ENCODE measurements at regions not wholly inside any gene's neighbourhood (a gene's known extent, or its start where the extent isn't known, plus 50 kb on each side); places are given as distances from the start of the nearest gene placed in this dataset.

- no peaks in the 10 kb centered on the region for H3K79me1 ChIP-seq (ENCODE audit: low read depth in 1 of 2, low read length in 2 of 2)
- H2AK9ac ChIP-seq (replicated peaks; ENCODE audit: low read depth, low read length, poor library complexity) = no peak overlapping the region
- dilution Hi-C loops (cut with HindIII; ENCODE audit: low sequenced_read_pairs, unreplicated experiment) = no loop called here
- no peak overlapping the region for H3K9ac ChIP-seq (ENCODE audit: low read depth, low read length)
- no peak overlapping the region for H3K23ac ChIP-seq (ENCODE audit: low read depth, low read length)
- H3K4me2 ChIP-seq (ENCODE audit: low read depth, low read length) = no peak overlapping the region
- H3K4me3 ChIP-seq (ENCODE audit: insufficient read depth, low read depth, low read length) = no peak overlapping the region
- no CpG with 5 or more reads among the region's 3 CpGs for WGBS, 2 experiments (ENCODE audit: extremely low coverage in 2 of 2, insufficient read length in 1 of 2)
- no peak overlapping the region for H3K27ac ChIP-seq (ENCODE audit: insufficient read depth, low read length)
- no peaks in the 10 kb centered on the region for H4K20me1 ChIP-seq (ENCODE audit: insufficient read depth, low read length)
- intact Hi-C loops (cut with micrococcal nuclease) = no loop called here
- H3K4me1 ChIP-seq (ENCODE audit: control insufficient read depth, insufficient read depth, low read length) = no peaks in the 10 kb centered on the region
- no peak overlapping the region for H2AK5ac ChIP-seq (ENCODE audit: low read depth, low read length)
- H3K18ac ChIP-seq (ENCODE audit: low read depth, low read length) = no peak overlapping the region
- H3K56ac ChIP-seq (ENCODE audit: extremely low read depth, insufficient read depth, low read length) = no peak overlapping the region
- H4K8ac ChIP-seq (ENCODE audit: low read depth in 2 of 2, low read length in 2 of 2) = no peak overlapping the region
- H3K4ac ChIP-seq (ENCODE audit: low read depth, low read length) = no peak overlapping the region
- no peak overlapping the region for H2BK20ac ChIP-seq (ENCODE audit: low read depth, low read length)
- H2BK120ac ChIP-seq (ENCODE audit: low read depth, low read length) = no peak overlapping the region
- in situ Hi-C loops (cut with MboI; ENCODE audit: low sequenced_read_pairs) = no loop called here
- BruUV-seq (replicated peaks) = no TSS peak
- ChIA-PET CTCF (no interaction called here), POLR2A (ENCODE audit: unreplicated experiment) (no interaction called here)
- no peak for TF ChIP-seq MAZ (IDR thresholded peaks at IDR 0.05; ENCODE audit: borderline replicate concordance, low read depth, low read length)
- no peak for TF ChIP-seq RAD21 (IDR thresholded peaks at IDR 0.05; ENCODE audit: low read length)
- no peak for TF ChIP-seq BHLHE40 (IDR thresholded peaks at IDR 0.05; ENCODE audit: low read depth, low read length)
- no peak for TF ChIP-seq USF2 (IDR thresholded peaks at IDR 0.05; ENCODE audit: low read depth, low read length)
- no peak for TF ChIP-seq POLR2A (IDR thresholded peaks at IDR 0.05; ENCODE audit: low read depth, low read length)
- TF ChIP-seq MXI1 (IDR thresholded peaks at IDR 0.05; ENCODE audit: borderline replicate concordance, low read depth, low read length) = no peak
- TF ChIP-seq SMC3 (IDR thresholded peaks at IDR 0.05; ENCODE audit: low read depth, low read length) = no peak
- no peak for TF ChIP-seq CHD1 (IDR thresholded peaks at IDR 0.05; ENCODE audit: low read depth, low read length)
- TF ChIP-seq RCOR1 (IDR thresholded peaks at IDR 0.05; ENCODE audit: insufficient replicate concordance, low read length) = no peak
- TF ChIP-seq NFE2L2 (IDR thresholded peaks at IDR 0.05; ENCODE audit: low read depth, low read length) = no peak
- no peak for TF ChIP-seq MAFK (IDR thresholded peaks at IDR 0.05; ENCODE audit: low read depth, low read length)
- no peak for TF ChIP-seq ELK1 (IDR thresholded peaks at IDR 0.05; ENCODE audit: borderline replicate concordance, low read depth, low read length)
- TF ChIP-seq RFX5 (IDR thresholded peaks at IDR 0.05; ENCODE audit: low read depth, low read length) = no peak
- H3K27me3 ChIP-seq (ENCODE audit: control insufficient read depth, insufficient read depth, low read length) = no peaks in the 10 kb centered on the region
- no peaks in the 10 kb centered on the region for H3K9me1 ChIP-seq (ENCODE audit: insufficient read depth, low read length)
- H2BK5ac ChIP-seq (ENCODE audit: low read depth, low read length, poor library complexity, severe bottlenecking) = no peak overlapping the region
- no peaks in the 10 kb centered on the region for H3K36me3 ChIP-seq (ENCODE audit: control insufficient read depth, insufficient read depth, low read length)
- DNase-seq = no peak
- no peak overlapping the region for H2BK15ac ChIP-seq (ENCODE audit: low read depth, low read length)
- H4K5ac ChIP-seq (ENCODE audit: low read depth, low read length) = no peak overlapping the region
- no peak overlapping the region for H3K14ac ChIP-seq (replicated peaks; ENCODE audit: low read depth, low read length)
- no peaks in the 10 kb centered on the region for H3K9me3 ChIP-seq (ENCODE audit: control insufficient read depth, insufficient read depth, low read length)
- no peak for ATAC-seq (ENCODE audit: low read depth)
- H2AFZ ChIP-seq (replicated peaks; ENCODE audit: low read length, poor library complexity) = no peak overlapping the region
- H4K91ac ChIP-seq (ENCODE audit: insufficient read depth, low read depth, low read length) = no peak overlapping the region
These were observed 347.8 kb upstream of the PLET1 start for GRCh38 chr11:112608509-112608908.
